GM18505 (cell line): ENCODE measurements at regions not wholly inside any gene's neighbourhood (a gene's known extent, or its start where the extent isn't known, plus 50 kb on each side); places are given as distances from the start of the nearest gene placed in this dataset.
"Not testable (repeated sequence)": the region's sequence is repeated elsewhere in the genome, so short reads cannot be mapped to it uniquely, and the experiment has no call there.

Experiments
- ATAC-seq: cut with Tn5 transposase; IDR thresholded peaks from one replicate; pipeline ENCODE4 v1.9.1; 2021; ENCODE audit not compliant: unreplicated experiment
- POLR2A ChIP-seq: IDR thresholded peaks from 4 replicates; pipeline ENCODE4 v1.6.1; 2011; ENCODE audit warnings: borderline replicate concordance; ENCODE audit not compliant: insufficient read depth, insufficient read length; ENCODE audit errors: extremely low read depth

GRCh38 chr6:10081957-10082356 lies 332.9 kb downstream of the TFAP2A start:
- ATAC-seq: no peak

GRCh38 chr6:10081075-10081474 lies 333.8 kb downstream of the TFAP2A start:
- no peak for TF ChIP-seq POLR2A
- ATAC-seq: no peak

More at GRCh38 chr6:10081957-10082356, 332.9 kb downstream of the TFAP2A start:
- TF ChIP-seq POLR2A: no peak

- no peak for TF ChIP-seq POLR2A
- no peak for ATAC-seq
Observed at GRCh38 chr6:10080561-10080960, 334.3 kb downstream of the TFAP2A start.

GRCh38 chr6:10078581-10078980 lies 336.3 kb downstream of the TFAP2A start:
- no peak for TF ChIP-seq POLR2A
- ATAC-seq: no peak

- not testable (repeated sequence) for ATAC-seq
Observed at GRCh38 chr6:10074726-10075125, 340.1 kb downstream of the TFAP2A start.

GRCh38 chr6:10073341-10073740 lies 341.5 kb downstream of the TFAP2A start:
- no peak for TF ChIP-seq POLR2A
- no peak for ATAC-seq

GRCh38 chr6:10071631-10072220 lies 343.1 kb downstream of the TFAP2A start:
- ATAC-seq: no peak
- TF ChIP-seq POLR2A: no peak

GRCh38 chr6:10060004-10060403 lies 354.9 kb downstream of the TFAP2A start:
- ATAC-seq: no peak
- TF ChIP-seq POLR2A: no peak

- no peak for TF ChIP-seq POLR2A
- ATAC-seq: no peak
Observed at GRCh38 chr6:10054672-10055071, 360.2 kb downstream of the TFAP2A start.

GRCh38 chr6:10051283-10051682 lies 363.6 kb downstream of the TFAP2A start:
- no peak for TF ChIP-seq POLR2A
- ATAC-seq: no peak

- ATAC-seq: no peak
- TF ChIP-seq POLR2A: no peak
Observed at GRCh38 chr6:10048370-10049297, 366.2 kb downstream of the TFAP2A start.

- no peak for ATAC-seq
- no peak for TF ChIP-seq POLR2A
Observed at GRCh38 chr6:10042280-10042679, 372.6 kb downstream of the TFAP2A start.

GRCh38 chr6:10033223-10033829 lies 381.5 kb downstream of the TFAP2A start:
- TF ChIP-seq POLR2A: no peak
- ATAC-seq: no peak

GRCh38 chr6:10031617-10032016 lies 383.3 kb downstream of the TFAP2A start:
- ATAC-seq: no peak
- TF ChIP-seq POLR2A: no peak
